ENCODE measurements at regions not wholly inside any gene's neighbourhood (a gene's known extent, or its start where the extent isn't known, plus 50 kb on each side); places are given as distances from the start of the nearest gene placed in this dataset.
A peak's percentile ranks its signal among the peaks of the same experiment; 100 is the strongest.

DNA sequence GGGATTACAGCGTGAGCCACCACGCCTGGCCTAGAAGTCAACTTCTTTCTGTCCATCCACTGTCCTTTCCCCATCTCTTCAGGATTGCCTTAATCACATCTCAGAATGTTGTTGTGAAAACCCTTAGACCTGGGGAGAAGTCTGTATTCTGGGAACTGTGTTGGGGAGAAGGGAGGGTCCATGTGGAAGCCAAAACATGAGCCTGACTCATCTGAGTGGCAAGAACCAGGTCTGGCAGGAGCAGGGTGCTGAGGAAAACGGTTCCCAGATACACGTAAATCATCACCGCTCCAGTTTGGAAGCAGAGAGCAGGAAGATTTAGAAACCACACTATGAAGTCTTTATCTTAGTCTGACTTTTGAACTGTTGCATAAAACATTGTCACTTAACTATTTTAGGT is 245.6 kb upstream of the RGS6 start:
- Histone ChIP-seq H3K27ac (ENCODE audit: low read depth, low read length) (no peak overlapping the region), H2AFZ (ENCODE audit: low read depth, low read length) (no peak overlapping the region), H3K36me3 (ENCODE audit: insufficient read depth, low read length) (peaks cover 8% of the 10 kb centered on the region), H3K9ac (ENCODE audit: low read length) (no peak overlapping the region), H3K4me1 (ENCODE audit: insufficient read depth, low read length) (no peaks in the 10 kb centered on the region), H3K4me2 (ENCODE audit: low read length) (no peak overlapping the region), H3K79me2 (ENCODE audit: insufficient read depth, low read length) (no peaks in the 10 kb centered on the region), H4K20me1 (ENCODE audit: insufficient read depth, low read length) (no peaks in the 10 kb centered on the region), H3K27me3 (ENCODE audit: insufficient read depth, low read length) (no peaks in the 10 kb centered on the region), H3K9me3 (ENCODE audit: insufficient read depth, low read depth, low read length) (no peaks in the 10 kb centered on the region), H3K4me3 (ENCODE audit: insufficient read depth, low read depth, low read length) (no peak overlapping the region)
- H3K4me3 Mint-ChIP-seq (ENCODE audit: unreplicated experiment), result no peak overlapping the region
- peaks cover 11% of the 10 kb centered on the region for H3K36me3 Mint-ChIP-seq (ENCODE audit: low read depth, unreplicated experiment)
- no peaks in the 10 kb centered on the region for H3K27me3 Mint-ChIP-seq (ENCODE audit: low read depth, unreplicated experiment)
- H3K9me3 Mint-ChIP-seq (ENCODE audit: unreplicated experiment), result peaks cover 1% of the 10 kb centered on the region
- DNase-seq (ENCODE audit: low read depth), result peak; percentile 86
- TF ChIP-seq, protein P1, sequence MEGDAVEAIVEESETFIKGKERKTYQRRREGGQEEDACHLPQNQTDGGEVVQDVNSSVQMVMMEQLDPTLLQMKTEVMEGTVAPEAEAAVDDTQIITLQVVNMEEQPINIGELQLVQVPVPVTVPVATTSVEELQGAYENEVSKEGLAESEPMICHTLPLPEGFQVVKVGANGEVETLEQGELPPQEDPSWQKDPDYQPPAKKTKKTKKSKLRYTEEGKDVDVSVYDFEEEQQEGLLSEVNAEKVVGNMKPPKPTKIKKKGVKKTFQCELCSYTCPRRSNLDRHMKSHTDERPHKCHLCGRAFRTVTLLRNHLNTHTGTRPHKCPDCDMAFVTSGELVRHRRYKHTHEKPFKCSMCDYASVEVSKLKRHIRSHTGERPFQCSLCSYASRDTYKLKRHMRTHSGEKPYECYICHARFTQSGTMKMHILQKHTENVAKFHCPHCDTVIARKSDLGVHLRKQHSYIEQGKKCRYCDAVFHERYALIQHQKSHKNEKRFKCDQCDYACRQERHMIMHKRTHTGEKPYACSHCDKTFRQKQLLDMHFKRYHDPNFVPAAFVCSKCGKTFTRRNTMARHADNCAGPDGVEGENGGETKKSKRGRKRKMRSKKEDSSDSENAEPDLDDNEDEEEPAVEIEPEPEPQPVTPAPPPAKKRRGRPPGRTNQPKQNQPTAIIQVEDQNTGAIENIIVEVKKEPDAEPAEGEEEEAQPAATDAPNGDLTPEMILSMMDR (IDR thresholded peaks at IDR 0.05; ENCODE audit: insufficient read depth, low read depth, low read length), result no peak
- no peak for TF ChIP-seq EZH2 (IDR thresholded peaks at IDR 0.05; ENCODE audit: insufficient read depth, low read length)
- peaks cover 19% of the 10 kb centered on the region for H3K4me1 Mint-ChIP-seq (ENCODE audit: low read depth, unreplicated experiment)
- no peak overlapping the region for H3K27ac Mint-ChIP-seq (ENCODE audit: unreplicated experiment)
- FAIRE-seq, result no peak

DNA sequence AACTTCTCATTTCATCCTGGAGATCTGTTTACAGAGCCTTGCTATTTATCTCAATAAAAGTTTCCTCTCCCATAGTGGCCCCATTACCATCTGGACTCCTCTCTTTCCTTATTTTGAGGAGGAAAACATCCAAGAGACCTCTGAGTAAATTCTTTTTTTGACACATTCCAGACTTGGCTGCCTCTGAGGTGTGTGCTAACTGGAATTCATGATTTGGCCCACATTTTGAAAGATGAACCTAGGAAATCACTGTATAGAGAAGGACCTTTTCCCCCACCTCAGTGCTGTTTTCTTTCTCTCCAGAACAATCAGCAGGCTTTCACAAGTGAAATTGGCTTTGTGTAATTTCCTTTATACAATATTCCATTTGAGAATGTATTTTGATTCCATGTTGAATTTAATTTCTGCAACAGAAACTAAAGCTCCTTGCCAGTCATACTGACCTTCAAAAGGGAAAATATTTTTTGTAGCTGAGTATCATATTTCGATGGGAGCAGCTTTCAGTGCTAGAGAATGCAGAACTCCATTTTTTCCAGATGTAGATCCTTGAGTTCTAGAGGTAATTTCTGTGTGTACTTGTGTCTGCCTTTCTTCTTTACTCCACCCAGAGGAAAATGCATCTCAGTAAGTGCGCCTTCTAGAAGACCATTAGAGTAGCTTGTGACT is 244.9 kb upstream of the RGS6 start:
- Mint-ChIP-seq H3K9me3 (ENCODE audit: unreplicated experiment) (peaks cover 1% of the 10 kb centered on the region), H3K4me1 (ENCODE audit: low read depth, unreplicated experiment) (peaks cover 19% of the 10 kb centered on the region), H3K4me3 (ENCODE audit: unreplicated experiment) (peak overlapping the region; percentile 9), H3K27ac (ENCODE audit: unreplicated experiment) (peak overlapping the region; percentile 29), H3K36me3 (ENCODE audit: low read depth, unreplicated experiment) (peaks cover 13% of the 10 kb centered on the region), H3K27me3 (ENCODE audit: low read depth, unreplicated experiment) (no peaks in the 10 kb centered on the region)
- Histone ChIP-seq H3K4me1 (ENCODE audit: insufficient read depth, low read length) (peaks cover 2% of the 10 kb centered on the region), H3K36me3 (ENCODE audit: insufficient read depth, low read length) (peaks cover 8% of the 10 kb centered on the region), H3K4me2 (ENCODE audit: low read length) (no peak overlapping the region), H3K27me3 (ENCODE audit: insufficient read depth, low read length) (no peaks in the 10 kb centered on the region), H3K9me3 (ENCODE audit: insufficient read depth, low read depth, low read length) (no peaks in the 10 kb centered on the region), H4K20me1 (ENCODE audit: insufficient read depth, low read length) (no peaks in the 10 kb centered on the region), H3K4me3 (ENCODE audit: insufficient read depth, low read depth, low read length) (no peak overlapping the region), H3K9ac (ENCODE audit: low read length) (no peak overlapping the region), H3K27ac (ENCODE audit: low read depth, low read length) (no peak overlapping the region), H3K79me2 (ENCODE audit: insufficient read depth, low read length) (no peaks in the 10 kb centered on the region), H2AFZ (ENCODE audit: low read depth, low read length) (no peak overlapping the region)
- no peak for DNase-seq (ENCODE audit: low read depth)
- no peak for FAIRE-seq
- TF ChIP-seq, protein P1 (IDR thresholded peaks at IDR 0.05; ENCODE audit: insufficient read depth, low read depth, low read length), result no peak
- TF ChIP-seq EZH2 (IDR thresholded peaks at IDR 0.05; ENCODE audit: insufficient read depth, low read length), result no peak

DNA sequence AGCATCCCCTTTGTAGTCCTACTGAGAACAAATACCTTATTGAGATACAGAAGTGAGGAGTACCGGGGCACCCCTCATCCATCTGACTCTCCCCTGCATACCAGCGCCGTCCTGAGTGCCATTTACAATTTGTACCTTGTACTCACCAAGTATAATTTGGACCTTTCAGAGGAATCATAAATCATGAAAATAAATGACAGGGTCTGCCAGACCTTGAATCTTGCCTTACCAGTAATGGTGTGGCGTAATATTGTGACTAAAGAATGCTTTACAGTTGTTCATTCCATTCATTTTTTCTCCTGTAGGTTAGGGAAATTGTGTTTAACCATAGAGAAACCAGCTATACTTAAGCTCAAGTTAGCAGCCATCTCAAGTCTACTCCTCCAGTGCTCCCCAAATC is 243.7 kb upstream of the RGS6 start:
- TF ChIP-seq, protein P1 (IDR thresholded peaks at IDR 0.05; ENCODE audit: insufficient read depth, low read depth, low read length), result no peak
- no peak overlapping the region for H3K4me3 Mint-ChIP-seq (ENCODE audit: unreplicated experiment)
- no peak overlapping the region for H3K27ac ChIP-seq (ENCODE audit: low read depth, low read length)
- no peak overlapping the region for H3K27ac Mint-ChIP-seq (ENCODE audit: unreplicated experiment)
- H3K4me1 Mint-ChIP-seq (ENCODE audit: low read depth, unreplicated experiment), result peaks cover 19% of the 10 kb centered on the region
- peaks cover 1% of the 10 kb centered on the region for H3K9me3 Mint-ChIP-seq (ENCODE audit: unreplicated experiment)
- H3K27me3 Mint-ChIP-seq (ENCODE audit: low read depth, unreplicated experiment), result no peaks in the 10 kb centered on the region
- no peak overlapping the region for H2AFZ ChIP-seq (ENCODE audit: low read depth, low read length)
- peaks cover 12% of the 10 kb centered on the region for H3K4me1 ChIP-seq (ENCODE audit: insufficient read depth, low read length)
- H3K36me3 Mint-ChIP-seq (ENCODE audit: low read depth, unreplicated experiment), result peaks cover 13% of the 10 kb centered on the region
- FAIRE-seq (no peak), DNase-seq (ENCODE audit: low read depth) (peak; percentile 34)
- no peak overlapping the region for H3K4me2 ChIP-seq (ENCODE audit: low read length)
- H3K9me3 ChIP-seq (ENCODE audit: insufficient read depth, low read depth, low read length), result no peaks in the 10 kb centered on the region
- H3K9ac ChIP-seq (ENCODE audit: low read length), result no peak overlapping the region
- no peaks in the 10 kb centered on the region for H4K20me1 ChIP-seq (ENCODE audit: insufficient read depth, low read length)
- H3K27me3 ChIP-seq (ENCODE audit: insufficient read depth, low read length), result no peaks in the 10 kb centered on the region
- H3K4me3 ChIP-seq (ENCODE audit: insufficient read depth, low read depth, low read length), result no peak overlapping the region
- H3K79me2 ChIP-seq (ENCODE audit: insufficient read depth, low read length), result no peaks in the 10 kb centered on the region
- H3K36me3 ChIP-seq (ENCODE audit: insufficient read depth, low read length), result peaks cover 8% of the 10 kb centered on the region
